ENCODE measurements at regions not wholly inside any gene's neighbourhood (a gene's known extent, or its start where the extent isn't known, plus 50 kb on each side); places are given as distances from the start of the nearest gene placed in this dataset.
"Not testable (repeated sequence)": the region's sequence is repeated elsewhere in the genome, so short reads cannot be mapped to it uniquely, and the experiment has no call there.

- no peak for TF ChIP-seq CTCF (IDR thresholded peaks at IDR 0.05; ENCODE audit: insufficient read depth, low read depth, low read length)
- DNase-seq (ENCODE audit: low read depth) = no peak
These were observed 138.6 kb upstream of the RASA1 start for GRCh38 chr5:87129046-87129445.

GRCh38 chr5:87132696-87133095, 135.0 kb upstream of the RASA1 start:
- no peak for TF ChIP-seq CTCF (IDR thresholded peaks at IDR 0.05; ENCODE audit: insufficient read depth, low read depth, low read length)
- no peak for DNase-seq (ENCODE audit: low read depth)
- no peak overlapping the region for H3K4me3 ChIP-seq (ENCODE audit: low read depth, low read length)

More at GRCh38 chr5:87129046-87129445, 138.6 kb upstream of the RASA1 start:
- no peak overlapping the region for H3K4me3 ChIP-seq (ENCODE audit: low read depth, low read length)

GRCh38 chr5:87134513-87134912, 133.2 kb upstream of the RASA1 start:
- not testable (repeated sequence) for H3K4me3 ChIP-seq (ENCODE audit: low read depth, low read length); DNase-seq (ENCODE audit: low read depth)

- DNase-seq (ENCODE audit: low read depth) = no peak
- H3K4me3 ChIP-seq (ENCODE audit: low read depth, low read length) = no peak overlapping the region
- TF ChIP-seq CTCF (IDR thresholded peaks at IDR 0.05; ENCODE audit: insufficient read depth, low read depth, low read length) = no peak
These were observed 131.6 kb upstream of the RASA1 start for GRCh38 chr5:87136096-87136495.

GRCh38 chr5:87136733-87137132, 130.9 kb upstream of the RASA1 start:
- no peak for DNase-seq (ENCODE audit: low read depth)
- TF ChIP-seq CTCF (IDR thresholded peaks at IDR 0.05; ENCODE audit: insufficient read depth, low read depth, low read length) = no peak
- H3K4me3 ChIP-seq (ENCODE audit: low read depth, low read length) = no peak overlapping the region

- DNase-seq (ENCODE audit: low read depth) = no peak
- no peak for TF ChIP-seq CTCF (IDR thresholded peaks at IDR 0.05; ENCODE audit: insufficient read depth, low read depth, low read length)
- no peak overlapping the region for H3K4me3 ChIP-seq (ENCODE audit: low read depth, low read length)
These were observed 130.4 kb upstream of the RASA1 start for GRCh38 chr5:87137283-87137682.

GRCh38 chr5:87138091-87138805, 129.4 kb upstream of the RASA1 start:
- no peak overlapping the region for H3K4me3 ChIP-seq (ENCODE audit: low read depth, low read length)
- DNase-seq (ENCODE audit: low read depth) = no peak
- no peak for TF ChIP-seq CTCF (IDR thresholded peaks at IDR 0.05; ENCODE audit: insufficient read depth, low read depth, low read length)

Measured in fibroblast of villous mesenchyme (primary cell).